ENCODE measurements at regions not wholly inside any gene's neighbourhood (a gene's known extent, or its start where the extent isn't known, plus 50 kb on each side); places are given as distances from the start of the nearest gene placed in this dataset.
"Not testable (repeated sequence)": the region's sequence is repeated elsewhere in the genome, so short reads cannot be mapped to it uniquely, and the experiment has no call there.

- DNase-seq, result no peak
These were observed 89.6 kb downstream of the DDX1 start for GRCh38 chr2:15681089-15681885.

GRCh38 chr2:15682354-15682753 lies 90.7 kb downstream of the DDX1 start:
- no peak for DNase-seq

GRCh38 chr2:15684161-15685039 lies 92.7 kb downstream of the DDX1 start:
- no peak for DNase-seq

- DNase-seq, result no peak
These were observed 93.5 kb downstream of the DDX1 start for GRCh38 chr2:15685143-15685542.

- DNase-seq, result no peak
These were observed 95.0 kb downstream of the DDX1 start for GRCh38 chr2:15686643-15687042.

- DNase-seq, result no peak
These were observed 95.6 kb downstream of the DDX1 start for GRCh38 chr2:15687243-15687642.

GRCh38 chr2:15687720-15688119 lies 96.1 kb downstream of the DDX1 start:
- no peak for DNase-seq

GRCh38 chr2:15688924-15689568 lies 97.4 kb downstream of the DDX1 start:
- no peak for DNase-seq

- DNase-seq, result no peak
These were observed 98.0 kb downstream of the DDX1 start for GRCh38 chr2:15689654-15690053.

- DNase-seq, result no peak
These were observed 100.1 kb downstream of the DDX1 start for GRCh38 chr2:15691586-15692310.

GRCh38 chr2:15692551-15693377 lies 101.1 kb downstream of the DDX1 start:
- no peak for DNase-seq

- DNase-seq, result no peak
These were observed 101.7 kb downstream of the DDX1 start for GRCh38 chr2:15693382-15693781.

GRCh38 chr2:15693926-15694588 lies 102.4 kb downstream of the DDX1 start:
- DNase-seq, result no peak

- DNase-seq, result no peak
These were observed 102.9 kb downstream of the DDX1 start for GRCh38 chr2:15694589-15694986.

GRCh38 chr2:15695582-15696330 lies 104.1 kb downstream of the DDX1 start:
- DNase-seq, result no peak

GRCh38 chr2:15696606-15697170 lies 105.0 kb downstream of the DDX1 start:
- not testable (repeated sequence) for DNase-seq

GRCh38 chr2:15700131-15700530 lies 108.5 kb downstream of the DDX1 start:
- no peak for DNase-seq

GRCh38 chr2:15700599-15701340 lies 109.1 kb downstream of the DDX1 start:
- no peak for DNase-seq

- no peak for DNase-seq
These were observed 109.8 kb downstream of the DDX1 start for GRCh38 chr2:15701341-15701907.
